ENCODE measurements at regions not wholly inside any gene's neighbourhood (a gene's known extent, or its start where the extent isn't known, plus 50 kb on each side); places are given as distances from the start of the nearest gene placed in this dataset.

GRCh38 chr22:47376322-47376700 lies 613.9 kb downstream of the TBC1D22A start:
- Histone ChIP-seq H3K4me1 (ENCODE audit: insufficient read depth, low read length) (no peaks in the 10 kb centered on the region), H3K27ac (ENCODE audit: low read length) (no peak overlapping the region), H3K9ac (ENCODE audit: low read depth, low read length) (no peak overlapping the region), H3K36me3 (ENCODE audit: insufficient read depth, low read depth, low read length) (no peaks in the 10 kb centered on the region), H3K9me3 (ENCODE audit: insufficient read depth, low read depth, low read length) (peaks cover 7% of the 10 kb centered on the region; the same call in 1 of the 2 replicates), H3K27me3 (ENCODE audit: insufficient read depth, low read length) (no peaks in the 10 kb centered on the region; the same call in 1 of the 2 replicates), H3K4me3 (ENCODE audit: low read length) (no peak overlapping the region)

- Histone ChIP-seq H3K4me1 (ENCODE audit: insufficient read depth, low read length) (no peaks in the 10 kb centered on the region), H3K27me3 (ENCODE audit: insufficient read depth, low read length) (no peaks in the 10 kb centered on the region; the same call in 1 of the 2 replicates), H3K9me3 (ENCODE audit: insufficient read depth, low read depth, low read length) (peaks cover 6% of the 10 kb centered on the region; the same call in 1 of the 2 replicates), H3K9ac (ENCODE audit: low read depth, low read length) (no peak overlapping the region), H3K4me3 (ENCODE audit: low read length) (no peak overlapping the region), H3K27ac (ENCODE audit: low read length) (no peak overlapping the region), H3K36me3 (ENCODE audit: insufficient read depth, low read depth, low read length) (no peaks in the 10 kb centered on the region)
Measured at GRCh38 chr22:47375621-47376321, 613.3 kb downstream of the TBC1D22A start.

GRCh38 chr22:47374901-47375575 lies 612.6 kb downstream of the TBC1D22A start:
- Histone ChIP-seq H3K4me1 (ENCODE audit: insufficient read depth, low read length) (no peaks in the 10 kb centered on the region), H3K4me3 (ENCODE audit: low read length) (no peak overlapping the region), H3K36me3 (ENCODE audit: insufficient read depth, low read depth, low read length) (no peaks in the 10 kb centered on the region), H3K27ac (ENCODE audit: low read length) (no peak overlapping the region), H3K9me3 (ENCODE audit: insufficient read depth, low read depth, low read length) (no peaks in the 10 kb centered on the region), H3K9ac (ENCODE audit: low read depth, low read length) (no peak overlapping the region), H3K27me3 (ENCODE audit: insufficient read depth, low read length) (no peaks in the 10 kb centered on the region; the same call in 1 of the 2 replicates)

- no peaks in the 10 kb centered on the region for H3K9me3 ChIP-seq (ENCODE audit: insufficient read depth, low read depth, low read length)
- no peak overlapping the region for H3K27ac ChIP-seq (ENCODE audit: low read length)
- no peaks in the 10 kb centered on the region for H3K36me3 ChIP-seq (ENCODE audit: insufficient read depth, low read depth, low read length)
- H3K4me1 ChIP-seq (ENCODE audit: insufficient read depth, low read length) = no peaks in the 10 kb centered on the region
- H3K9ac ChIP-seq (ENCODE audit: low read depth, low read length) = no peak overlapping the region
- no peak overlapping the region for H3K4me3 ChIP-seq (ENCODE audit: low read length)
- no peaks in the 10 kb centered on the region; the same call in 1 of the 2 replicates for H3K27me3 ChIP-seq (ENCODE audit: insufficient read depth, low read length)
Measured at GRCh38 chr22:47374273-47374771, 611.9 kb downstream of the TBC1D22A start.

- no peaks in the 10 kb centered on the region for H3K36me3 ChIP-seq (ENCODE audit: insufficient read depth, low read depth, low read length)
- no peaks in the 10 kb centered on the region for H3K9me3 ChIP-seq (ENCODE audit: insufficient read depth, low read depth, low read length)
- no peak overlapping the region for H3K4me3 ChIP-seq (ENCODE audit: low read length)
- no peak overlapping the region for H3K9ac ChIP-seq (ENCODE audit: low read depth, low read length)
- no peak overlapping the region for H3K27ac ChIP-seq (ENCODE audit: low read length)
- H3K27me3 ChIP-seq (ENCODE audit: insufficient read depth, low read length) = no peaks in the 10 kb centered on the region; the same call in 1 of the 2 replicates
- H3K4me1 ChIP-seq (ENCODE audit: insufficient read depth, low read length) = no peaks in the 10 kb centered on the region
Measured at GRCh38 chr22:47373648-47374272, 611.3 kb downstream of the TBC1D22A start.

GRCh38 chr22:47372596-47373385 lies 610.3 kb downstream of the TBC1D22A start:
- Histone ChIP-seq H3K9ac (ENCODE audit: low read depth, low read length) (no peak overlapping the region), H3K36me3 (ENCODE audit: insufficient read depth, low read depth, low read length) (no peaks in the 10 kb centered on the region), H3K4me1 (ENCODE audit: insufficient read depth, low read length) (no peaks in the 10 kb centered on the region), H3K4me3 (ENCODE audit: low read length) (no peak overlapping the region), H3K27me3 (ENCODE audit: insufficient read depth, low read length) (no peaks in the 10 kb centered on the region), H3K9me3 (ENCODE audit: insufficient read depth, low read depth, low read length) (no peaks in the 10 kb centered on the region), H3K27ac (ENCODE audit: low read length) (no peak overlapping the region)

GRCh38 chr22:47372111-47372581 lies 609.7 kb downstream of the TBC1D22A start:
- Histone ChIP-seq H3K36me3 (ENCODE audit: insufficient read depth, low read depth, low read length) (no peaks in the 10 kb centered on the region), H3K9me3 (ENCODE audit: insufficient read depth, low read depth, low read length) (no peaks in the 10 kb centered on the region), H3K4me1 (ENCODE audit: insufficient read depth, low read length) (no peaks in the 10 kb centered on the region), H3K9ac (ENCODE audit: low read depth, low read length) (no peak overlapping the region), H3K27me3 (ENCODE audit: insufficient read depth, low read length) (no peaks in the 10 kb centered on the region), H3K4me3 (ENCODE audit: low read length) (no peak overlapping the region), H3K27ac (ENCODE audit: low read length) (no peak overlapping the region)

GRCh38 chr22:47371263-47372090 lies 609.0 kb downstream of the TBC1D22A start:
- no peaks in the 10 kb centered on the region for H3K9me3 ChIP-seq (ENCODE audit: insufficient read depth, low read depth, low read length)
- no peaks in the 10 kb centered on the region for H3K4me1 ChIP-seq (ENCODE audit: insufficient read depth, low read length)
- H3K36me3 ChIP-seq (ENCODE audit: insufficient read depth, low read depth, low read length) = no peaks in the 10 kb centered on the region
- no peak overlapping the region for H3K9ac ChIP-seq (ENCODE audit: low read depth, low read length)
- H3K4me3 ChIP-seq (ENCODE audit: low read length) = no peak overlapping the region
- no peak overlapping the region for H3K27ac ChIP-seq (ENCODE audit: low read length)
- no peaks in the 10 kb centered on the region for H3K27me3 ChIP-seq (ENCODE audit: insufficient read depth, low read length)

GRCh38 chr22:47370448-47371262 lies 608.2 kb downstream of the TBC1D22A start:
- Histone ChIP-seq H3K36me3 (ENCODE audit: insufficient read depth, low read depth, low read length) (no peaks in the 10 kb centered on the region), H3K4me3 (ENCODE audit: low read length) (no peak overlapping the region), H3K9ac (ENCODE audit: low read depth, low read length) (no peak overlapping the region), H3K4me1 (ENCODE audit: insufficient read depth, low read length) (no peaks in the 10 kb centered on the region), H3K27me3 (ENCODE audit: insufficient read depth, low read length) (no peaks in the 10 kb centered on the region), H3K27ac (ENCODE audit: low read length) (no peak overlapping the region), H3K9me3 (ENCODE audit: insufficient read depth, low read depth, low read length) (no peaks in the 10 kb centered on the region)

- H3K4me1 ChIP-seq (ENCODE audit: insufficient read depth, low read length) = no peaks in the 10 kb centered on the region
- H3K9me3 ChIP-seq (ENCODE audit: insufficient read depth, low read depth, low read length) = peaks cover 1% of the 10 kb centered on the region; the same call in 1 of the 2 replicates
- H3K27ac ChIP-seq (ENCODE audit: low read length) = no peak overlapping the region
- no peaks in the 10 kb centered on the region for H3K27me3 ChIP-seq (ENCODE audit: insufficient read depth, low read length)
- H3K36me3 ChIP-seq (ENCODE audit: insufficient read depth, low read depth, low read length) = no peaks in the 10 kb centered on the region
- H3K4me3 ChIP-seq (ENCODE audit: low read length) = no peak overlapping the region
- H3K9ac ChIP-seq (ENCODE audit: low read depth, low read length) = no peak overlapping the region
Measured at GRCh38 chr22:47369431-47370015, 607.1 kb downstream of the TBC1D22A start.

Measured in iPS-20b (cell line).